NB4 (cell line): ENCODE measurements at regions not wholly inside any gene's neighbourhood (a gene's known extent, or its start where the extent isn't known, plus 50 kb on each side); places are given as distances from the start of the nearest gene placed in this dataset.

ENCODE experiments used
- DNase-seq: peaks from one replicate; pipeline ENCODE4 v3.0.0; 2010; ENCODE audit warnings: low read depth
- H3K4me3 ChIP-seq: one replicate; pipeline ENCODE4 v1.5.1; 2011; ENCODE audit warnings: mild to moderate bottlenecking, low read depth, low read length, moderate library complexity
- CTCF ChIP-seq: IDR thresholded peaks from one replicate; pipeline ENCODE4 v1.5.1; 2012; ENCODE audit warnings: low read depth, low read length
- MAX ChIP-seq: IDR thresholded peaks from 2 replicates; pipeline ENCODE4 v1.6.1; 2011; ENCODE audit warnings: low read depth, low read length
- MYC ChIP-seq: IDR thresholded peaks from 2 replicates; pipeline ENCODE4 v1.6.1; 2011; ENCODE audit warnings: low read depth, low read length
- POLR2A ChIP-seq: IDR thresholded peaks from 2 replicates; pipeline ENCODE4 v1.6.1; 2011; ENCODE audit warnings: mild to moderate bottlenecking; ENCODE audit not compliant: insufficient read length; ENCODE audit errors: extremely low read depth

GRCh38 chr2:129797489-129798300 lies 181.8 kb upstream of the RAB6C start:
- no peak overlapping the region for H3K4me3 ChIP-seq
- DNase-seq, result no peak
- TF ChIP-seq MYC (no peak), CTCF (no peak), MAX (no peak), POLR2A (no peak)

- no peak overlapping the region for H3K4me3 ChIP-seq
- no peak for TF ChIP-seq MYC
- TF ChIP-seq POLR2A, result no peak
- TF ChIP-seq CTCF, result no peak
- TF ChIP-seq MAX, result no peak
- no peak for DNase-seq
Measured at GRCh38 chr2:129798301-129798581, 181.2 kb upstream of the RAB6C start.

GRCh38 chr2:129798626-129799025 lies 180.8 kb upstream of the RAB6C start:
- TF ChIP-seq CTCF (no peak), POLR2A (no peak), MYC (no peak), MAX (no peak)
- no peak for DNase-seq
- H3K4me3 ChIP-seq, result no peak overlapping the region

GRCh38 chr2:129799036-129799958 lies 180.2 kb upstream of the RAB6C start:
- no peak for TF ChIP-seq POLR2A
- TF ChIP-seq CTCF, result no peak
- no peak for TF ChIP-seq MAX
- TF ChIP-seq MYC, result no peak
- H3K4me3 ChIP-seq, result no peak overlapping the region
- DNase-seq, result no peak

- TF ChIP-seq MAX (no peak), CTCF (no peak), MYC (no peak), POLR2A (no peak)
- H3K4me3 ChIP-seq, result no peak overlapping the region
- DNase-seq, result no peak
Measured at GRCh38 chr2:129800285-129800684, 179.2 kb upstream of the RAB6C start.
